H1 (cell line): ENCODE measurements at regions not wholly inside any gene's neighbourhood (a gene's known extent, or its start where the extent isn't known, plus 50 kb on each side); places are given as distances from the start of the nearest gene placed in this dataset.

ENCODE experiments used
- CTCF ChIA-PET: fragments of 300-600 bp; sonication (Branson Sonifier 250); formaldehyde crosslinking; loops from one replicate; lab custom pipeline; 2021; ENCODE audit not compliant: partially characterized antibody; lab: Charles Lee
- POLR2A ChIA-PET: fragments of 300-600 bp; sonication (Branson Sonifier 250); formaldehyde crosslinking; loops from one replicate; lab custom pipeline; 2021; ENCODE audit warnings: inconsistent platforms; ENCODE audit not compliant: partially characterized antibody; lab: Charles Lee
- DNase-seq, 2 experiments: peaks; one replicate each; pipeline versions ENCODE4 v3.0.0 to v3.0.0-alpha.2; 2010 to 2022; ENCODE audit warnings: low spot score in 2 of 2, low read depth in 1 of 2, mixed read lengths in 1 of 2
- FAIRE-seq: peaks from 2 replicates; lab custom pipeline; 2011; peaks lifted over from hg19 to GRCh38; lab: Jason Lieb, UNC
- H2AFZ ChIP-seq: 2 replicates; pipeline ENCODE4 v1.8.1; 2012; ENCODE audit warnings: low read length, inconsistent platforms
- H2AK5ac ChIP-seq: 2 replicates; pipeline ENCODE4 v1.6.1; 2013; ENCODE audit warnings: low read depth, low read length
- H2BK120ac ChIP-seq: replicated peaks from 2 replicates; pipeline ENCODE3; 2013; ENCODE audit warnings: low read depth, low read length, inconsistent platforms
- H2BK12ac ChIP-seq: 2 replicates; pipeline ENCODE4 v1.6.1; 2013; ENCODE audit warnings: low read depth, low read length
- H2BK15ac ChIP-seq: 2 replicates; pipeline ENCODE4 v1.6.1; 2013; ENCODE audit warnings: low read length
- H2BK20ac ChIP-seq: 2 replicates; pipeline ENCODE4 v1.6.1; 2013; ENCODE audit warnings: low read length
- H2BK5ac ChIP-seq: 2 replicates; pipeline ENCODE4 v1.6.1; 2013; ENCODE audit warnings: low read depth, low read length
- H3K14ac ChIP-seq: 2 replicates; pipeline ENCODE4 v1.6.1; 2013; ENCODE audit warnings: inconsistent platforms; ENCODE audit not compliant: insufficient read length
- H3K18ac ChIP-seq: 2 replicates; pipeline ENCODE4 v1.6.1; 2013; ENCODE audit warnings: low read length; ENCODE audit errors: extremely low read depth
- H3K23ac ChIP-seq: 2 replicates; pipeline ENCODE4 v1.6.1; 2013; ENCODE audit warnings: inconsistent platforms; ENCODE audit not compliant: insufficient read length
- H3K23me2 ChIP-seq: 2 replicates; pipeline ENCODE4 v1.6.1; 2013; ENCODE audit warnings: low read depth, low read length
- H3K27ac ChIP-seq: 2 replicates; pipeline ENCODE4 v1.6.1; 2011; ENCODE audit warnings: low read depth, low read length, inconsistent platforms
- H3K27me3 ChIP-seq, 4 experiments: replicated peaks in 1 of 4; 1 replicate in 1 of 4; 2 replicates in 3 of 4; pipeline versions ENCODE4 v1.6.1 to v1.8.1; 2011 to 2013; ENCODE audit warnings: low read length in 3 of 4, mild to moderate bottlenecking in 3 of 4, inconsistent platforms in 2 of 4, mixed read lengths in 2 of 4, moderate library complexity in 1 of 4; ENCODE audit not compliant: control insufficient read depth in 3 of 4, insufficient read depth in 3 of 4; ENCODE audit errors: extremely low read depth in 1 of 4
- H3K36me3 ChIP-seq, 4 experiments: 2 replicates each; pipeline versions ENCODE4 v1.6.1 to v1.8.1; 2011 to 2013; ENCODE audit warnings: mild to moderate bottlenecking in 4 of 4, low read length in 3 of 4, moderate library complexity in 2 of 4, control low read depth in 1 of 4, inconsistent platforms in 1 of 4; ENCODE audit not compliant: insufficient read depth in 4 of 4, control insufficient read depth in 2 of 4
- H3K4ac ChIP-seq: replicated peaks from 2 replicates; pipeline ENCODE3; 2013; ENCODE audit warnings: low read length, low read depth, mixed read lengths, inconsistent platforms; ENCODE audit not compliant: insufficient read length
- H3K4me1 ChIP-seq, 4 experiments: replicated peaks in 1 of 4; 1 replicate in 1 of 4; 2 replicates in 3 of 4; pipeline versions ENCODE4 v1.6.1 to v1.8.1; 2011 to 2013; ENCODE audit warnings: low read length in 3 of 4, inconsistent platforms in 2 of 4, mixed read lengths in 1 of 4; ENCODE audit not compliant: insufficient read depth in 4 of 4, control insufficient read depth in 3 of 4
- H3K4me2 ChIP-seq, 2 experiments: 2 replicates each; pipeline versions ENCODE4 v1.6.1 to v1.8.1; 2011 to 2013; ENCODE audit warnings: low read depth in 2 of 2, low read length in 2 of 2, control low read depth in 1 of 2, inconsistent platforms in 1 of 2, mild to moderate bottlenecking in 1 of 2; ENCODE audit not compliant: insufficient read depth in 1 of 2
- H3K4me3 ChIP-seq, 4 experiments: fragments of 200-600, 300-600 bp in 1 of 4; sonication (generic), shearing (Covaris generic), sonication (Bioruptor Twin) in 1 of 4; 2 replicates each; pipeline versions ENCODE4 v1.5.1 to v1.8.1; 2011 to 2016; ENCODE audit warnings: low read length in 4 of 4, low read depth in 3 of 4, control low read depth in 2 of 4, inconsistent platforms in 2 of 4, mild to moderate bottlenecking in 2 of 4, mixed read lengths in 1 of 4, moderate library complexity in 1 of 4; ENCODE audit not compliant: insufficient read depth in 2 of 4; ENCODE audit errors: extremely low read depth in 1 of 4
- H3K56ac ChIP-seq: replicated peaks from 2 replicates; pipeline ENCODE3; 2013; ENCODE audit warnings: low read depth, mild to moderate bottlenecking, mixed read lengths, low read length, inconsistent platforms; ENCODE audit not compliant: insufficient read length
- H3K79me1 ChIP-seq: 2 replicates; pipeline ENCODE4 v1.6.1; 2013; ENCODE audit warnings: low read depth, low read length, control low read depth
- H3K79me2 ChIP-seq, 2 experiments: 2 replicates each; pipeline versions ENCODE4 v1.6.1 to v1.8.1; 2012 to 2013; ENCODE audit warnings: low read length in 2 of 2, mild to moderate bottlenecking in 2 of 2, inconsistent platforms in 1 of 2; ENCODE audit not compliant: insufficient read depth in 2 of 2, control insufficient read depth in 1 of 2
- H3K9ac ChIP-seq, 4 experiments: replicated peaks in 1 of 4; 1 replicate in 1 of 4; 2 replicates in 3 of 4; pipeline versions ENCODE4 v1.6.1 to v1.8.1; 2011 to 2013; ENCODE audit warnings: low read depth in 3 of 4, low read length in 3 of 4, control low read depth in 2 of 4, mild to moderate bottlenecking in 2 of 4, moderate library complexity in 2 of 4, inconsistent platforms in 1 of 4; ENCODE audit errors: extremely low read depth in 1 of 4
- H3K9me3 ChIP-seq, 2 experiments: 2 replicates each; pipeline versions ENCODE4 v1.6.1 to v1.8.1; 2012 to 2013; ENCODE audit warnings: mild to moderate bottlenecking in 2 of 2, moderate library complexity in 2 of 2, control low read depth in 1 of 2, inconsistent platforms in 1 of 2, low read depth in 1 of 2, low read length in 1 of 2, mixed read lengths in 1 of 2; ENCODE audit not compliant: insufficient read depth in 2 of 2
- H4K20me1 ChIP-seq, 2 experiments: replicated peaks in 1 of 2; 2 replicates each; pipeline versions ENCODE3 to v1.8.1; 2011 to 2013; ENCODE audit warnings: inconsistent platforms in 2 of 2, low read length in 2 of 2, mild to moderate bottlenecking in 1 of 2; ENCODE audit not compliant: insufficient read depth in 2 of 2, control insufficient read depth in 1 of 2
- H4K5ac ChIP-seq: 2 replicates; pipeline ENCODE4 v1.6.1; 2013; ENCODE audit warnings: low read length, low read depth, mixed read lengths, inconsistent platforms; ENCODE audit not compliant: insufficient read length
- H4K8ac ChIP-seq: 2 replicates; pipeline ENCODE4 v1.8.0; 2013; ENCODE audit warnings: mild to moderate bottlenecking, moderate library complexity, low read length, inconsistent platforms; ENCODE audit not compliant: insufficient read depth; ENCODE audit errors: extremely low read depth
- H4K91ac ChIP-seq: replicated peaks from 2 replicates; pipeline ENCODE3; 2013; ENCODE audit warnings: low read length, mixed read lengths, inconsistent platforms; ENCODE audit not compliant: insufficient read length
- CREB1 ChIP-seq: IDR thresholded peaks from 2 replicates; pipeline ENCODE4 v1.6.1; 2012; ENCODE audit warnings: inconsistent platforms
- WGBS, 2 experiments: shearing (Covaris generic) in 1 of 2; methylation state at CpG; one replicate each; pipeline versions ENCODE4 v1.1.6 to v1.1.7; 2013 to 2015; ENCODE audit warnings: low lambda C conversion rate in 2 of 2, mixed read lengths in 2 of 2, inconsistent platforms in 1 of 2, low coverage in 1 of 2, missing lambda C conversion rate in 1 of 2; ENCODE audit not compliant: insufficient replicate concordance in 2 of 2, insufficient coverage in 1 of 2, insufficient read length in 1 of 2; ENCODE audit errors: extremely low coverage in 1 of 2, missing lambda C conversion rate in 1 of 2; 5-methylcytosine and 5-hydroxymethylcytosine counted together

DNA sequence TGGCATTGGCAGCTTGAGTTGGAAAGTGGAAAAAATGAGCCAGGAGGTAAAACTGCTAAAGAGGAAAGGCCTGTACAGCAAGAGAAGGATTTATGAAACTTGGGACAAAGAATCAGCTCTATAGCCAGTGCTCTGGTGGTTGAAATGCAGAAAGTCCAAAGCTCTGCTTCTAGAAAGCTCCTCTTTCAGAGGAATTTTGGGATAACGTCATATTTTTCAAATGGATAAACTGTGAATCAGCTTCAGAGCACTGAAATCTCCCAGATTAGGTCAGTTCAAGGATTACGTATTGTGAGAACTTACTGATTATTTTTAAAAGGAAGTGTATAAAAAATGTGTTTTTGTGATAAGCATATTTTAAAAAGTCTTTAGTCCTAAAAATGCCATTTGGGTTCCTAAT, 203.1 kb upstream of the CNOT2 start:
- Histone ChIP-seq H3K23me2 (no peaks in the 10 kb centered on the region), H2BK20ac (no peak overlapping the region), H4K8ac (no peak overlapping the region), H3K27me3 (no peaks in the 10 kb centered on the region), H2BK12ac (no peak overlapping the region), H3K4me3 (no peak overlapping the region), H4K91ac (no peak overlapping the region), H3K79me2 (no peaks in the 10 kb centered on the region), H3K9ac (no peak overlapping the region), H3K56ac (no peak overlapping the region), H3K14ac (no peak overlapping the region), H3K23ac (no peak overlapping the region), H3K27ac (no peak overlapping the region), H3K4me2 (no peak overlapping the region), H2BK5ac (no peak overlapping the region), H4K5ac (no peak overlapping the region), H2BK120ac (no peak overlapping the region), H3K4ac (no peak overlapping the region), H3K36me3 (no peaks in the 10 kb centered on the region), H2AFZ (0 out of 2 replicates have a peak overlapping the region, but pooled peaks have one; percentile 51), H2AK5ac (no peak overlapping the region), H3K18ac (no peak overlapping the region), H3K4me1 (no peaks in the 10 kb centered on the region), H4K20me1 (no peaks in the 10 kb centered on the region), H2BK15ac (no peak overlapping the region), H3K79me1 (no peaks in the 10 kb centered on the region), H3K9me3 (no peaks in the 10 kb centered on the region)
- no peak for DNase-seq
- POLR2A ChIA-PET, result no interaction called here
- FAIRE-seq, result no peak
- TF ChIP-seq CREB1, result no peak
- WGBS, 2 experiments, result 90% methylated on average over 2 of the region's 2 CpGs; no CpG with 5 or more reads in 1 of the 2 experiments
- CTCF ChIA-PET, result no interaction called here
